ENCODE measurements at regions not wholly inside any gene's neighbourhood (a gene's known extent, or its start where the extent isn't known, plus 50 kb on each side); places are given as distances from the start of the nearest gene placed in this dataset.

DNA sequence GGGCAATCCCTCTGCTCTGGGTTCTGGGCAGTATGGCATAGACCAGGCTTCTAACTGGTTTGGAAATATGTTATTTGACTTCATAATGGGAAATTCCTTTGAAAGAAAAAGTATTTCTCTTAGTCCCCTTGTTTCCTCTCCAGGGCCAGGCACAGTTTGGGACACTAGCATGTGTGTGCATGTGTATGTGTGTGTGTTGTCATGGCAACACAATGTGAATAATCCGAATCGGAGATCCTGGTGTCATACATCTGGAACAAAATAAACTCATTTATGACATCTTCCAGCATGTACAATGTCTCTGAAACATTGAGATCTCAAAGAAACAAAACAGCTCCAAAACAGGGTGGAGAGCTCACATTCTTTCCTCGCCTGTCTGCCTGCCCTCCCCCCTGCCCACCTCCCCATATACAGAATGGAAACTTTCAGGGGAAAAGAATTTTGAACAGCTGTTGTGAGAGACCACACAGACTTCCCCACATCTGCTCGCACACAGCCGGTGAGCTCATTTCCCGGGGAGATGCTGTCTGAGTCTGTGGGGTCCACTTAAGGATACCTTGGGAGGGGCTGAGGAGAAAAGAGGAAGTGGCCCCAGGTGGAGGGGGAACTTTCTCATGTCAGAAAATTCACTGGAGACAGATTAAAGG, 55.5 kb upstream of the PARP11 start:
- intact Hi-C loops (cut with DNase I) = no loop called here
- H3K36me3 ChIP-seq (replicated peaks in 1 of 2) = no peaks in the 10 kb centered on the region
- H3K4me3 ChIP-seq = no peak overlapping the region
- H3K27ac ChIP-seq = no peak overlapping the region
- WGBS, 4 donors = 44 to 69% (median 48%) methylated on average over 6 of the region's 6 CpGs
- H3K27me3 ChIP-seq = peaks cover 3% of the 10 kb centered on the region
- H3K4me1 ChIP-seq (replicated peaks in 1 of 2) = no peaks in the 10 kb centered on the region
- no peak for TF ChIP-seq POLR2A (IDR thresholded peaks at IDR 0.05)
- TF ChIP-seq CTCF (IDR thresholded peaks at IDR 0.05) = no peak
- no peaks in the 10 kb centered on the region for H3K9me3 ChIP-seq (replicated peaks in 1 of 3)
- DNase-seq = no peak

GRCh38 chr12:3925621-3926020, 52.4 kb upstream of the PARP11 start:
- intact Hi-C loops (cut with DNase I) = no loop called here
- TF ChIP-seq CTCF (IDR thresholded peaks at IDR 0.05) = no peak
- no peak for TF ChIP-seq POLR2A (IDR thresholded peaks at IDR 0.05)
- 70 to 97% (median 94%) methylated on average over 1 to 3 of the region's 3 CpGs for WGBS, 4 donors
- peaks cover 6 to 19% of the 10 kb centered on the region in 2 donors for H3K4me1 ChIP-seq (replicated peaks in 1 of 2)
- no peaks in the 10 kb centered on the region for H3K36me3 ChIP-seq (replicated peaks in 1 of 2)
- H3K27ac ChIP-seq = no peak overlapping the region
- H3K27me3 ChIP-seq = no peaks in the 10 kb centered on the region
- H3K4me3 ChIP-seq = no peak overlapping the region
- no peaks in the 10 kb centered on the region for H3K9me3 ChIP-seq (replicated peaks in 1 of 3)
- no peak for DNase-seq

- intact Hi-C loops (cut with DNase I) = no loop called here
- Histone ChIP-seq H3K4me3 (no peak overlapping the region), H3K27me3 (no peaks in the 10 kb centered on the region), H3K36me3 (replicated peaks in 1 of 2) (no peaks in the 10 kb centered on the region), H3K4me1 (replicated peaks in 1 of 2) (peaks cover 6 to 23% of the 10 kb centered on the region in 2 donors), H3K9me3 (replicated peaks in 1 of 3) (no peaks in the 10 kb centered on the region), H3K27ac (no peak overlapping the region)
- no peak for DNase-seq
- 78 to 89% (median 83%) methylated on average over 3 of the region's 3 CpGs for WGBS, 4 donors
- TF ChIP-seq CTCF (IDR thresholded peaks at IDR 0.05) (no peak), POLR2A (IDR thresholded peaks at IDR 0.05) (no peak)
Observed at GRCh38 chr12:3924761-3925160, 51.6 kb upstream of the PARP11 start.

DNA sequence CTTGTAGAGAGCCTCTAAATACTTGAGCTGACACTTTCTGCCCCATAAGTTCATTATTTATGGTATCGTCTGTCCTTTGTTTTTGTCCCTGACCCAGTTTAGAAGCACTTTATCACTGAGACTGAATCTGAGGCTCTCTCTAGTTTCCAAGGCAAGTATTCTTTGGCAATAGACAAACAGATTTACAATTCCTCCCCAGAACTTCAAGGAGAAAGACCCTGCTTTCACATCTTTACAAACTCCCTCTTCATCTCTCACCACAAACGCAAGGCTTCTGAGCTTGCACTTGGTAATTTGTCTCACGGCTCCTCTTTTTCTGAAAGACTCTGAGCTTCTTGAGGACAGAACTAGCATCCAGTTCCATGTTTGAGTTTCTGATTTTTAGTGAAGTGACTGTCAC, 49.8 kb upstream of the PARP11 start:
- H3K9me3 ChIP-seq (replicated peaks in 1 of 3) = no peaks in the 10 kb centered on the region
- intact Hi-C loops (cut with DNase I) = no loop called here
- 25 to 30% (median 27%) methylated on average over 3 of the region's 3 CpGs for WGBS, 4 donors
- H3K27ac ChIP-seq = no peak overlapping the region
- H3K36me3 ChIP-seq (replicated peaks in 1 of 2) = no peaks in the 10 kb centered on the region
- peaks cover 6 to 23% of the 10 kb centered on the region in 2 donors for H3K4me1 ChIP-seq (replicated peaks in 1 of 2)
- H3K4me3 ChIP-seq = no peak overlapping the region
- no peaks in the 10 kb centered on the region for H3K27me3 ChIP-seq
- no peak for DNase-seq
- TF ChIP-seq POLR2A (IDR thresholded peaks at IDR 0.05) = no peak
- no peak for TF ChIP-seq CTCF (IDR thresholded peaks at IDR 0.05)
